NCI-H69 (cell line): ENCODE measurements at regions not wholly inside any gene's neighbourhood (a gene's known extent, or its start where the extent isn't known, plus 50 kb on each side); places are given as distances from the start of the nearest gene placed in this dataset.

Experiments
- DNase-seq: peaks from one replicate; lab custom pipeline; 2025; lab: John Stamatoyannopoulos, UW

DNA sequence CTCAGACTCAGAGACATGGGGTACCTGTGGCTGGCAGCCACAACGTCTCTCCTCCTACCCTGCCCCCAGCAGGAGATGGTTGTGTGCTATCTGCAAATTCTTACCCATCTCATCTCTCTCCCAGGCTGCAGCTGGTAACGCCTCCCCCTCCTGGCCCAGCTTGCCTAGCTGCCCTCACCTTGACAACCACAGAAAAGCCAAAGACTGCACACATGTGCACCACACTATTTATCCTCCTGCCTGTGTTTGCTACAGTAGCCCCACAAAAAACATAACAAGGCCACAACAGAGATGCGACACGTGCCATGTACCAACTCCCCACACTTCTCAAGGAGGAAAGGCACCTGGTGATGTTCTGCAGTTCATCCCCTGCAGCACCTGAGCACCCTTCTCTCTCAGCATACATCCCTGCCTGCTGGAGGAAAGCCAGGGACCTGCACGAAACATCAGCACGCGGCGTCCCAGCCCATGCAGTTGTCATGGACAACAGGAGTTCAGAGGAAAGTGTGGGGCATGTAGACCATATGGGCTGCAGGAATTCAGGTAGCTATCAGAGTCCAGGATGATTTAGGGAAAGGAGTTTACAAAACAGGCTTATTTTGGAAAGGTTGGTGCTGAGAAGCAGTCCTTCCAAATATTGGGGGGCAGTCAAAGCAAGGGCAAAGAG is 168.7 kb downstream of the C5orf15 start:
- DNase-seq = peak; percentile 74

DNA sequence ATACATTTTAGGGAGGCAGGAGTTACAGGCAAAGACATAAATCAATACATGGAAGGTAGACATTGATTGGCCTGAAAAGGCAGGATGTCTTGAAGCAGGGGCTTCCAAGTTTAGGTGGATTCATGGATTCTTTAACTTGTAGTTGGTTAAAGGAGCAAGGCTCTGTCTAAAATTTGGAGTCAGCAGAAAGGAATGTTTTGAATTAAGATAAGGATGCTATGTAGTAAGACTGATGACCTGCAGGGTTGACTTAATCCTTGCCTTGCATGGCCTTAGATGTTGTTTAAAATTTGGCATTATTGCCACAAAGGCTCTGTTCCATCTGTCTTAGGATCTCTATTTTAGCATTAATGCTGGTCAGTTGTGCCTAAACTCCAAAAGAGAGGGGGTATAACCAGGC is 171.3 kb downstream of the C5orf15 start:
- DNase-seq = no peak

DNA sequence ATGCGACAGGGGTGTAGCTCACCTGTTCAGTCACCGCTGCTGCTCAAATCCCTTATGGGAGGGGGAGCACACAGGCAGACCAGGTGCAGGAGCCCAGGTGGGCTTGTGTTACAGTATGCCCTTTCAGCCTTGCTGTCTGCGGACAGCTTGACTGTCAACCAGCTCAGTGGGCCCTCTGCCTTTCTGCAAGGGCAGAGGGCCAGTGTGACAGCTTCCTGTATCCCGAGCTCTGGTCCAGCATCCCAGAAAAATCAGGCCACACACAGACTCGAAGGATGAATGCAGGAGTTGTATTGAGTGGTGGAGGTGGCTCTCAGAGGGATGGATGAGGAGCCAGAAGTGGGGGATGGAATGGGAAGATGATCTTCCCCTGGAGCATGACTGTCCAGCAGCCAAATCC is 172.2 kb downstream of the C5orf15 start:
- DNase-seq = peak; percentile 18

DNA sequence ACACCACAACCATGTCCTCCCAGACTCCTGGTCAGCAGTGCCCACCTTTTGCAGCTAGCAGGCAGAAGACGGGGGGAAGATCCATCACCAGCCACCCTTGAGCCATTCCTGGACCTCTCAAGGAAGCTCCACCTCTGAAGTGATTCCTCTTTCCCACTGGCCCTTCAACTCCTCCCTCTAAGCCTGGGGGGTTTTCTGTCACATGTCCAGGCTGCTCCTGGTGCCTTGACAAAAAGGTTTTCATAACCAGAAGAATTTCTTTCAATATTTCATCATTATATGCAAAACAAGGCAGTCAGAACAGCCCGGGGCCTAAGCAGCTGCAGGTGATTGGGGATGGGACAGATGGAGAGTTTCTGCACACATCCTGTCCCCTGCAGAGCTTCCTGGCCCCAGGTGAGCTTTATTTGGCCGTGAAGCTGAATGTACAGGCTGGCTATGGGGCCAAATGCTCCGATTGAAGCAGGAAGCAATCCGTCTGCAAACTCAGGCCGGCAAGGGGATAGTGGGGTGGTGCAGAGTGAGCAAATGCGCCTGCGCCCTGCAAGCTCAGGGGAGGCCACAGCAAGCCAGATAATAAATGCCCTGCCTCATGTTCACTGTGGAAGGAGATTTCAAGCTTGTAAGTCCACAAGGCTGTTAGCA is 173.5 kb downstream of the C5orf15 start:
- DNase-seq = peak; percentile 98

DNA sequence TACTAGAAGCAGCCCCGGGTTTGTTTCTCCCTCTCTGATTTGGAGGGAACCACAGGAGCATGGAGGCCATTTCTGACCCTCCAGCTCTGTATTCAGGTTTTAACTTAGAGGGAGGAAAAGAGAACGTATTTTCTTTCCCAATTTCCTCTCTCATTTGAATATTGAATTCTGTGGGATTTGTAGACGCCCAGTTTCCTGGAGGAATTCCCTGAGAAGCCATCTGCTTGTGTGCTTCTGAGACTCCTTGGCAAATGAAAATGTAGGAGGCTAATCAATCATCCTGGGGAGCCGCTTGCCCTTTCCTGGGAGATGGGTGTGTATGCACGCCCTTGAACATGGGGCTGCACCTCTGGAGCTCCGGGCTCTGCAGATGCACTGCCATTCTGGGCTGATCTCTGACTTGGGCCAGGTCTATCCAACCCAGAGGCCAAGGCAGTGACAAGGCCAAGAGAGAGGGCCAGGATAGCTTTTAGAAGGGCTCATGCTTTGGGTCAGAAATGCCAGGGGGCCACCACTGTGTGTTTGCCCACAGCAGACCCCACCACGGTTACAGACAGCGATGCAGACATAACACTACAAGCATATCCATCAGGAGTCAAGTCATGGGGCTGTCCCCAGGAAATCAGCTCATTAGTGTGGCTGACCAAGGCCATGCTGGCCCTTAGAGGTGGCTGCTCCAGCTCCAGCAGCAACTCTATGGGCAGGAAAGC is 174.5 kb downstream of the C5orf15 start:
- DNase-seq = no peak

DNA sequence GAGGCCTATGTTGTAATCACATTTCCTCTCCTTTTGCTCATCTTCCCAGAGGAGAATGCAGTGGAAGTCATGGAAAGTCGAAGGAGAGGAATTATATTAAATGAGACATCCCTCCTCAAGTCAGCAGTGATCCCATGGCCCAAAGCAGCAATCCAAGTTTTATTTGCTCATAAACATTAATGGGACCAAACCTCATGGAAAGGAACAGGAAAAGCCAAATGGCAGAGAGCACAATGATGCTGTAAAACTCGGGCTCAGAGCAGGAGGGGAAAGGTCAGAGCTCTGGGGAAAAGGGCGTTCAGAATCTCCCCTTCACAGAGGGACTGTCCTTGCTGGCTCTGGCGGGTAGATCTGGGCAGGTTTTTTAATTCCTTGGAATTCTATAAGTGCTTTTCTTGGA is 175.8 kb downstream of the C5orf15 start:
- no peak for DNase-seq

DNA sequence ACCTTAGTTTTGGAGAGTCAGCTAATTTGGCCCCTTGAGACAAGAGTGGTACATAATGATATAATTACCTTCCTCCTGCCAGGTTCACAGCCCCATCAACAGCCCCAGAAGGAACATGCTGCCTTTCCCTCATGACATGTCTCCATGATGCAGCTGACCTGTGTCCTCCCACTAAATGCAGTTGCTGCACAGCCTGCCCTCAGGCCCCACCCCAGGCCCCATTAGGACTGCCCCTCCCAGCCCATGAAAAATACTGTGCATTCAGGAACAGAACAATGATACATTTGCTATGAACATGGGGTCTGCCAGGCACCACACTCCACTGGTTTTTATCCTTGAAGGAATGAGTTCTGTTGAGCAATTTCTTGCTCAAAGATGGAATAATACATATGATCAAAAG is 176.4 kb downstream of the C5orf15 start:
- DNase-seq = peak; percentile 91

DNA sequence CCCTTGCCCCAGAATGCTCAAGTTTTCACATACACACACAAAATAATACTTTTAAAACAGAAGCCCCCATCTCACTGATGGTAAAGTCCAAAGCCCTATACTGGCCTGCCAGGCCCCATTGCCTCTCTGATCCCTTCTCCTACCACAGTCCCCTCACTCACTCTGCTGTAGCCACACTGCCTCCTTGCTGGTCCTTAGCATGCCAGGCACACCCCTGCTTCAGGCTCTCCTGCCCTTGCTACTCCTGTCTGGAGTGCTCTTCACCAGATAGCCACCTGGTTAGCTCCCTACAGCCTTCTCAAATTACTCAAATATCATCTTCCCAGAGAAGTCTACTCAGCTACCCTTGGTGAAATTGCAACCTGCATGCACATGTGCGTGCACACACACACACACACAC is 177.5 kb downstream of the C5orf15 start:
- peak; percentile 72 for DNase-seq

DNA sequence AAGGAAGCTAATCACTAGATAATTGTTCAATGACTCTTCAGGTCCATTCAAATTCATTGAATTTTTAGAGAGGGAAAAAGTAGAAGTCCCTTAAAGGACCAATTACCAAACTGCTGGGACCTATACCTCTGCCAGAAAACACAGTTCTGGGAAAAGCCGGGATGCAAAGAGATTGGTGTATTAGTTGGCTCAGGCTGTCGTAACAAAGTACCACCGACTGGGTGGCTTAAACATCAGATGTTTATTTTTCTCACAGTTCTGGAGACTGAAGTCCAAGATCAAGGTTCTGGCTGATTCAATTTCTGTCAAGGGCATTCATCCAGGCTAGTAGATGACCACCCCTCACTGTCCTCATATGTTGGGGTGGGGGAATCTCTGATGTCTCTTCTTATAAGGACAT is 177.1 kb upstream of the FSTL4 start:
- no peak for DNase-seq

DNA sequence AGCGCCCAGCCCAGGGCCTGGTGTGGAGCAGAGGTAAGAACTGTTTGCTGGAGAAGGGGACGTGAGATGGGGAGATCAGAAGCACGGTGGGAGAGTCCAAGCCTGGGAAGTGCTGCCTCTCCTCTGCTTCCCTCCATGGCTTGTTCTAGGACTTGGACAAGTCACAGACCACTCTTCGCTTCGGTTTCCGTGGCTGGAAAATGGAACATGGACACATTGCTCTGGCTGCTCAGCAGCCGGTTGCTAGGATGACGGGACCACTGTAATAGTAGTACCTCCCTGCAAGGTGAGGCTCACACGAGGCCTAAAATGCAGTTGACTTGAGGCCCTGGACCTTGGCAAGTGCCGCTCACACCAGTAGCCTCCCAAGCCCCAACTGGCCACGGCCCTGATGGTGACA is 175.8 kb upstream of the FSTL4 start:
- DNase-seq = no peak

DNA sequence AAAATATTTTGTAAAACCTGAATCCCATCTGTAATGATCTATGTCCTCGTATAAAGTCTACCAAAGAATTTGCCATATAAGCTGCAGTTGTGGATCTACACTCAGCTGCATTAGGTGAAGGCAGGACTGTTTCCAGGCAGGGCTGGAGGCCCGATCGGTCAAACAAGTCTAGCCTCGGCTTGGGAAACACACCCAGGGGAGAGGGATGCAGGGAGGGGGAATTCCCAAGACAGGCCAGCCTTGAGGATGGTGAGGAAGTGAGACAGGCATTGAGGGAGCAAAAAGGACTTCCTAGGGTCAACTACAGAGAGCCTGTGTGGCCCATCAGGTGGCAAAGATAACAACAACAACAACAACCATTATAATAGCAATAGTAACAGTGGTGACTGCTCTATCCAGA is 174.1 kb upstream of the FSTL4 start:
- no peak for DNase-seq

DNA sequence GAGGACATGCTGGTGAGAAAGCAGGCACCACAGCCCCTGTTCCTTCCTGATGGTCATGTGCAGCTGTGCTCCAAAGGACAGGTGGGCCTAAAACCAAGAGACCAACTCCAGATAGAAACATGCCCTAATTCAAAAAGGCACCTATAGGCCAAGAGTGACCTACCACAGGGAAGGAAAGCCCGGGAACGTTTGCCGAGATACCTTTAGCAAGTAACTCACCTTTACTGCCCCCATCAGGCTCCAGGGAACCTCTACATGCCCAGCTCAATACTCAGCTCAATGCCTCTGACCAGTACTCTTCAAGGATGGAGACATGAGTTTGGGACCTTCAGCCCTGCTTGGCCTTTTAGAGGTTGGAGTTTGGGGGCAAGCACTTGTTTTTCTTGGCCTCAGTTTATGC is 172.8 kb upstream of the FSTL4 start:
- DNase-seq = peak; percentile 26

DNA sequence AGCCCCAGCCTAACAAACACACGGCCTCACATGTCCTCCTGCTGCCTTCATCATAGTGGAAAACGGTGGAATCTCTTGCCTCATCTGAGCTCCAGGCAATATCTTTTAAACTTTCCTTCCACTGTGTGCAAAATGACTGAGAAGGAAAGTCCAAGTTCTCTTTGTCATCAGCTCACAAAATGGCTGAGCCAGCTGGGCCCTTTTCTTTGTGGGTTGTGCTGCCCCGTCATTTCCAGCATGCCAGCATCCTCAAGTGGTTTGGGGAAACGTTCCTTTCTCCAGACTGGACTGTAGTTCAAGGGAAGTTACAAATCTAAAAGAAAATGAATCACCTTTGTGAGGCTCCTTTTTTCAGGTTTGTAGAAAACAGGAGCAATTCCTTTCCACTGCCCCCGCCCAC is 171.1 kb upstream of the FSTL4 start:
- no peak for DNase-seq

DNA sequence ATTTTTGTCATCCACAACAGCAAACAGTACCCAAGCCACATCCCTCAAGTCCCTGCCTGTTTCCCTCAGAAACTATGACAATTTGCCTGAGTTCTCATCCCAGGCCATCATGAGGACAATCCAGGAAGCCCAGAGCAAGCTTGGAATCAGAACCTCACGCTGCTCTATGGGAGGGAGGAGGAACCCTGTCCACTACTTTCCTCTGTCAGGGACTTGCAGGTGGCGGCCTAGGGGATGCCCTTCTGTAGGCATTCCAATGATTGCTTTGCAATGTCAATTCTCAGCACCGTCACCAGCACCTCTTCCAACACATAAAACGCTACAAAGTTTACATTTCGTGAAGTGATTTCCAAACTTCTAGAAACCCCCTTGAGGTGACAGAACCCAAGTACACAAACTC is 170.4 kb upstream of the FSTL4 start:
- no peak for DNase-seq

DNA sequence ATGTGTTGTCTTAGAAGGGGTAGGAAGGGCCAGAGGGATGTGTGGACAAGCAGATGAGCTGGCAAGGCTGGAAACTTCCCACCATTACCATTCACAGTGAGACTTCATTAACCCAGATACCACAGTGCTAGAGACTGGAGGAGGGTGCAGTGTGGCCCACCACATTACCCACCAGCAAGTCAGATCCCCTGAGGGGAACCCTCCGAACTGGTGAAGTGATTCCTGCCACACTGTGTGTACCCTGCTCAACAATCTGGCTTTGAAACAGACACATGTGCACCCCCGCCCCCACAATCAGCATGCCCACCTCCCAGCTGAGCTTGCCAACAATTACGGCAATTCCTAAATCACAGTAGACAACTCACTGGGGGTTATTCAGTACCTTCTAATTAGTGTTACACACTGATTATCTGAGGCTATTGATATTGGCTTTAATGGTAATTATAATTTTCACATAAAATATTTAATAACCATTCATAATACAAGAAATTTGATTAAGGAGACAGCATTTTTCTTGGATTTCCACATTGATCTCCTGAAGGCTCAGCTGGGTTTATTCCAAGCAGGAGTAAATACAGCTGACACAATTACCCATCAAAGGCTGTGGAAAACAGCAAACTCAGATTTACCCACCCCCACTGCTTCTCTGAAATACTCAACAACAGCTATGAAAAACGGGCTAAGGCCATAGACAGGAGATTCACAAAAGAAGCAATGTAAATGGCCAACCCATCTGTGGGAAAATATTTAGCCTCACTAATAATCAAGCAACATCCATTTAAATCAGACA is 169.3 kb upstream of the FSTL4 start:
- DNase-seq = peak; percentile 81

DNA sequence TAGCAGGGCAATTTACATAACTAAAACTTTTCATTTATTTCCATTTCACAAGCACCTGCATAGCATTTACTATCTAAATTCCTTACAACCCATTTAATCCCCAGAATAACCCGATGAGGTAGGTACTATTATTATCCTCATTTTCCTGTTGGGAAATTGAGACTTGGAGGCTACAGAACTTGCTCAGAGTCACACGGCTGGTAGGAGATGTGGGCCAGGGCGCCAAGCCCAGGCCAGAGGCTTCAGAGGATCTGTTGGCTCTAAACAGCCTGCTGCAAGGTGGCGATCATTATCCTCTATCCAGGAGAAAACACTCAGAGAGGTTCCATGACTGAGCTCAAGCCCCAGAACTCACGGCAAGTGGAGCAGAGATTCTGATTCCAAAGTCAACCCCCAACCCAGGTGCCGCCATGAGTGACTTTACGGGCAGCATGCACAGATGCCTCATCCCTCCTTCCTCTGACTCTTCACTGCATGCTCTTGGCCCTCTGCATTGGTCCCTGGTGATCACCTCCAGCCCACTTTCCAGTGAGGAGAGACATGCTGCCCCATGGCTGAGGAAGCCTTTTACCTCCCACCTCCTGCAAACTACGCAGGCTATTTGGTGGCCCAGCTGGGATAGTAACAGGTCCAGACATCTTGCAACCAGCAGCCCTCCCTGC is 168.4 kb upstream of the FSTL4 start:
- DNase-seq = peak; percentile 26

DNA sequence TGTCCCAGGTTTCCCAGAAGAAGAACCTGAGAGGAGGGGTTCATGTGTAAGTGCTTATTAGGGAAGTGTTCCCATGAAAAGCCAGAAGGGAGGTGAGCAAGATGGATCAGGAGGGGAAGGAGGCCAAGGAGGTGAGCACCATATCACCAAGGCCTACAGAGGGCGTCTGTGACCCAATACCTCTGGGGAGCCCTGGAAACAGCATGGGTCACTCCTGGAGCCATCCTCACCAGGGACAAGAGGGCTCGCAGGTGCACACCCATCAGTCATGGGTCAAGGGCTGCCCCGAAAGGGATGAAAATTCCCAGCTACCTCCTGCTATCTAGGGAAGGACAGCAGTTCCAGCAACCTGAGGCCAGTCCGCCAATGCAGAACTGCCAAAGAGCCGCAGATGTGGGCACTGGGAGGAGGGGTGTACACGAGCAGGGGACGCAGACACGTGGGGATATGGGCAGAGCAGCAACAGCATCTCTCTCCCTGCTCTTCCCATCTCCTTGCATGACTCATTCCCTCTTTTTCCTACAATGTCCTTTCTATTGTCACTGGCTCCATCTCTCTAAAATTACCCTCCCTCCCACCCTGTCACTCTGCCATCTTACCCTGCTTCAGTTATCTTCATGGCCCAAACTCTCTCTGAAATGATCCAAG is 167.6 kb upstream of the FSTL4 start:
- peak; percentile 22 for DNase-seq

DNA sequence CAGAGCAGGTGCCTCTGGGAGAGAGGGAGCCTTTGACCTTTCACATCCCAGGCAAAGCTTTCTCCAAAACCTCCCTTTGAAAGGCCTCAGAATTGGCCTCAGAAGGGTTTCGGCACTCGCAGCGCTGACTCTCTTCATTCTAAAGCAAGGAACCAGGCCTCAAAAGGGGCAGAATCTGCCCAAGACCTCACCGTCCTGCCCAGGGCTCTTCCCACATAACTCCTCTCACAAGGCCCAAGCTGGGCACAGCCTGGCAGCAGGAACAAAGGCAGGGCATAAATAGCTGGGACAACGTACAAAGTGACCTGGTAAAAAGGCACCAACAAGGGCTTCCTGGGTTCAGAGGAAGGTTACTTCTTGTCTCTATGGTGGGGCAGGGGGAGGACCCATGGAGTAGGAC is 166.3 kb upstream of the FSTL4 start:
- DNase-seq = no peak

DNA sequence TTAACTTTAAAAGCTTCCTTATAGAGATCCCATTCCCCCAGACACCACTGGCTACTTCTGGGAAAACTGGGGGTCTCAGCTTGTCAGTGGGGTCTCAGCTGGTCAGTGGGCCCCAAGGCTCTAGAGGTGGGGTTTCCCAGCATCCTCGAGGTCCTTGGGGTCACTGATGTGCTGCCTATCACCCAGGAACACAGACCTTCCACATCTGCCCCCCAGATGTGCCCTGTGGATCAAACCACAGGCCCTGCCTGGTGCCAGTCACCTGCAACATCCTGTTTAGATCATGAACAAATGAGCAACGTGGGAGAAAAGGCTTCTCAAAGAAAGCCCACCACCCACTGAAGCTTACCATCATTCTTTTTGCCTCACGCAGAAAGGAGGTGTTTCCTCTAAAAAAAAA is 165.6 kb upstream of the FSTL4 start:
- DNase-seq = no peak

DNA sequence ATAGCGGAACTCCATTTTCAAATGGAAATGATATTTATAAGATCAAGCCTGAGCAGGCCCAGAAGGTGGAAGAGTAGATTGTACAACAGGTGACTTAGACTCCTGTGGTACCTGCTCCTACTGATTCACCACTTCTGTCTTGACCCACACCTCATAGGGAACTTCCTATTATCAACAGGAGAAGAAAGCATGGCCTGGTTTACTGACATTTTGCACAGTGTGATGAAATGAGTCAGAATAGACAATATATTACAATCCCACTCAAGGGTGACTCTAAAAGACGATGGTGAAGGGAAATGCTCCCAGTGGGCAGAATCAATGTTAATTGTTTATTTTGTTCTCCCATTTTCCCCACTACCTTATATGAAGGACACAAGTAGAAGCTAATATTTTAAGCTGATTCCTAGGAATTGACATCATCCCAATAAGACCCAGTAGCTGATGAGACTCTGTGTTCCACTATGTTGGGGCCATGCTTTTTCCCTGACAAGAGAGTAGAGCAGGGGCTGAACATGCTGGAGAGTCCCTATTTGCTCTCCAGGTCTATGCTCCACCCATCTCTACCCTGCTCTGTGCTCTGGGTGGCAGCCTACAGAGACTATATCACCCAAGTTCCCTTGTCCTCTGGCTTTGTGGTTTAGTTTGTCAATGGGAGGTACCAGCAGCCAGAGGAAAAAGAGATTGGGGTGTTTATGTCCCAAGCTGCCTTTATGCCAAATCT is 163.4 kb upstream of the FSTL4 start:
- no peak for DNase-seq
